GM12892 (cell line): ENCODE measurements at regions not wholly inside any gene's neighbourhood (a gene's known extent, or its start where the extent isn't known, plus 50 kb on each side); places are given as distances from the start of the nearest gene placed in this dataset.

Experiments
- POLR2A ChIP-seq: IDR thresholded peaks from 2 replicates; pipeline ENCODE4 v1.6.1; 2011; ENCODE audit warnings: low read depth, low read length, control low read depth
- POLR2AphosphoS5 ChIP-seq: IDR thresholded peaks from 2 replicates; pipeline ENCODE4 v1.6.1; 2011; ENCODE audit warnings: low read depth, low read length, control low read depth

DNA sequence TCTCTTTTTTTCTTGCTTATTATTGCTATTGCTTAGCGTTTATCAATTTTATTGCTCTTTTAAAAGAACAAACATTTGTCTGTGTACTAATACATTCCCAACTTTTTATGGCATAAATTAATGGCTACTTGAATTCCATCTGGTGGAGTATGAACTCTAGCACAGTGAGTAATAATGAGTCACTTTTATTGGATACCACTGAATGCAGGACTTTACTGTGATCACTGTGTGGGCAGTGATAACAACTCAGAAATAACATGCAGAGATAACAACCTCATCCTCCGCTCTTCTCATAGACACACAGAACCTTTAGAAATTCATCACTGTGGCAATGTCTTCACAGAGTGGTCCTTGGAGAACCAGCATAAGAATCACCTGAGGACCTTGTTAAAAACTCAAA lies 139.5 kb upstream of the PRNP start:
- no peak for TF ChIP-seq POLR2AphosphoS5
- TF ChIP-seq POLR2A, result no peak
